ENCODE measurements at regions not wholly inside any gene's neighbourhood (a gene's known extent, or its start where the extent isn't known, plus 50 kb on each side); places are given as distances from the start of the nearest gene placed in this dataset.

- H3K4me1 ChIP-seq (ENCODE audit: control insufficient read depth, insufficient read depth, low read length) = no peaks in the 10 kb centered on the region
- H3K9me3 ChIP-seq (replicated peaks; ENCODE audit: low read length) = no peaks in the 10 kb centered on the region
- H3K4me3 ChIP-seq (ENCODE audit: low read length) = no peak overlapping the region
- H3K9ac ChIP-seq (ENCODE audit: low read depth, low read length) = no peak overlapping the region
- no peak overlapping the region for H3K4me2 ChIP-seq (ENCODE audit: low read length)
- no peaks in the 10 kb centered on the region for H3K36me3 ChIP-seq (ENCODE audit: insufficient read depth, low read length)
- peaks cover 10% of the 10 kb centered on the region for H3K27me3 ChIP-seq (ENCODE audit: control insufficient read depth, insufficient read depth, low read length)
Observed at GRCh38 chr9:18040327-18040726, 433.6 kb upstream of the ADAMTSL1 start.

GRCh38 chr9:18043978-18044377 lies 430.0 kb upstream of the ADAMTSL1 start:
- no peaks in the 10 kb centered on the region for H3K36me3 ChIP-seq (ENCODE audit: insufficient read depth, low read length)
- peaks cover 13% of the 10 kb centered on the region for H3K27me3 ChIP-seq (ENCODE audit: control insufficient read depth, insufficient read depth, low read length)
- H3K9ac ChIP-seq (ENCODE audit: low read depth, low read length) = no peak overlapping the region
- H3K4me1 ChIP-seq (ENCODE audit: control insufficient read depth, insufficient read depth, low read length) = no peaks in the 10 kb centered on the region
- H3K9me3 ChIP-seq (replicated peaks; ENCODE audit: low read length) = no peaks in the 10 kb centered on the region
- H3K4me2 ChIP-seq (ENCODE audit: low read length) = no peak overlapping the region
- no peak overlapping the region for H3K4me3 ChIP-seq (ENCODE audit: low read length)

- H3K36me3 ChIP-seq (ENCODE audit: insufficient read depth, low read length) = no peaks in the 10 kb centered on the region
- no peaks in the 10 kb centered on the region for H3K9me3 ChIP-seq (replicated peaks; ENCODE audit: low read length)
- no peak overlapping the region for H3K9ac ChIP-seq (ENCODE audit: low read depth, low read length)
- H3K4me3 ChIP-seq (ENCODE audit: low read length) = no peak overlapping the region
- no peak overlapping the region for H3K4me2 ChIP-seq (ENCODE audit: low read length)
- no peaks in the 10 kb centered on the region for H3K4me1 ChIP-seq (ENCODE audit: control insufficient read depth, insufficient read depth, low read length)
- peaks cover 10% of the 10 kb centered on the region for H3K27me3 ChIP-seq (ENCODE audit: control insufficient read depth, insufficient read depth, low read length)
Observed at GRCh38 chr9:18045326-18045725, 428.6 kb upstream of the ADAMTSL1 start.

- Histone ChIP-seq H3K4me1 (ENCODE audit: control insufficient read depth, insufficient read depth, low read length) (no peaks in the 10 kb centered on the region), H3K27me3 (ENCODE audit: control insufficient read depth, insufficient read depth, low read length) (peaks cover 7% of the 10 kb centered on the region), H3K9me3 (replicated peaks; ENCODE audit: low read length) (no peaks in the 10 kb centered on the region), H3K4me2 (ENCODE audit: low read length) (no peak overlapping the region), H3K36me3 (ENCODE audit: insufficient read depth, low read length) (no peaks in the 10 kb centered on the region), H3K9ac (ENCODE audit: low read depth, low read length) (no peak overlapping the region), H3K4me3 (ENCODE audit: low read length) (no peak overlapping the region)
Observed at GRCh38 chr9:18046068-18046467, 427.9 kb upstream of the ADAMTSL1 start.

- H3K9ac ChIP-seq (ENCODE audit: low read depth, low read length) = no peak overlapping the region
- H3K27me3 ChIP-seq (ENCODE audit: control insufficient read depth, insufficient read depth, low read length) = no peaks in the 10 kb centered on the region
- no peaks in the 10 kb centered on the region for H3K9me3 ChIP-seq (replicated peaks; ENCODE audit: low read length)
- no peak overlapping the region for H3K4me2 ChIP-seq (ENCODE audit: low read length)
- H3K4me1 ChIP-seq (ENCODE audit: control insufficient read depth, insufficient read depth, low read length) = no peaks in the 10 kb centered on the region
- no peaks in the 10 kb centered on the region for H3K36me3 ChIP-seq (ENCODE audit: insufficient read depth, low read length)
- no peak overlapping the region for H3K4me3 ChIP-seq (ENCODE audit: low read length)
Observed at GRCh38 chr9:18051638-18052037, 422.3 kb upstream of the ADAMTSL1 start.

GRCh38 chr9:18052060-18052459 lies 421.9 kb upstream of the ADAMTSL1 start:
- no peak overlapping the region for H3K9ac ChIP-seq (ENCODE audit: low read depth, low read length)
- no peaks in the 10 kb centered on the region for H3K4me1 ChIP-seq (ENCODE audit: control insufficient read depth, insufficient read depth, low read length)
- H3K36me3 ChIP-seq (ENCODE audit: insufficient read depth, low read length) = no peaks in the 10 kb centered on the region
- H3K4me3 ChIP-seq (ENCODE audit: low read length) = no peak overlapping the region
- no peak overlapping the region for H3K4me2 ChIP-seq (ENCODE audit: low read length)
- H3K9me3 ChIP-seq (replicated peaks; ENCODE audit: low read length) = no peaks in the 10 kb centered on the region
- H3K27me3 ChIP-seq (ENCODE audit: control insufficient read depth, insufficient read depth, low read length) = no peaks in the 10 kb centered on the region

- Histone ChIP-seq H3K4me2 (ENCODE audit: low read length) (no peak overlapping the region), H3K36me3 (ENCODE audit: insufficient read depth, low read length) (no peaks in the 10 kb centered on the region), H3K9ac (ENCODE audit: low read depth, low read length) (no peak overlapping the region), H3K9me3 (replicated peaks; ENCODE audit: low read length) (no peaks in the 10 kb centered on the region), H3K4me1 (ENCODE audit: control insufficient read depth, insufficient read depth, low read length) (no peaks in the 10 kb centered on the region), H3K27me3 (ENCODE audit: control insufficient read depth, insufficient read depth, low read length) (no peaks in the 10 kb centered on the region), H3K4me3 (ENCODE audit: low read length) (no peak overlapping the region)
Observed at GRCh38 chr9:18056269-18056992, 417.5 kb upstream of the ADAMTSL1 start.

- Histone ChIP-seq H3K9ac (ENCODE audit: low read depth, low read length) (no peak overlapping the region), H3K4me3 (ENCODE audit: low read length) (no peak overlapping the region), H3K4me1 (ENCODE audit: control insufficient read depth, insufficient read depth, low read length) (peaks cover 5% of the 10 kb centered on the region), H3K9me3 (replicated peaks; ENCODE audit: low read length) (no peaks in the 10 kb centered on the region), H3K4me2 (ENCODE audit: low read length) (no peak overlapping the region), H3K36me3 (ENCODE audit: insufficient read depth, low read length) (no peaks in the 10 kb centered on the region), H3K27me3 (ENCODE audit: control insufficient read depth, insufficient read depth, low read length) (no peaks in the 10 kb centered on the region)
Observed at GRCh38 chr9:18056993-18057369, 417.0 kb upstream of the ADAMTSL1 start.

- no peaks in the 10 kb centered on the region for H3K27me3 ChIP-seq (ENCODE audit: control insufficient read depth, insufficient read depth, low read length)
- no peaks in the 10 kb centered on the region for H3K36me3 ChIP-seq (ENCODE audit: insufficient read depth, low read length)
- no peak overlapping the region for H3K4me3 ChIP-seq (ENCODE audit: low read length)
- H3K4me1 ChIP-seq (ENCODE audit: control insufficient read depth, insufficient read depth, low read length) = peaks cover 12% of the 10 kb centered on the region
- no peak overlapping the region for H3K4me2 ChIP-seq (ENCODE audit: low read length)
- H3K9me3 ChIP-seq (replicated peaks; ENCODE audit: low read length) = no peaks in the 10 kb centered on the region
- H3K9ac ChIP-seq (ENCODE audit: low read depth, low read length) = no peak overlapping the region
Observed at GRCh38 chr9:18058564-18059442, 415.1 kb upstream of the ADAMTSL1 start.

- no peak overlapping the region for H3K9ac ChIP-seq (ENCODE audit: low read depth, low read length)
- H3K4me3 ChIP-seq (ENCODE audit: low read length) = no peak overlapping the region
- H3K9me3 ChIP-seq (replicated peaks; ENCODE audit: low read length) = no peaks in the 10 kb centered on the region
- H3K36me3 ChIP-seq (ENCODE audit: insufficient read depth, low read length) = no peaks in the 10 kb centered on the region
- no peaks in the 10 kb centered on the region for H3K27me3 ChIP-seq (ENCODE audit: control insufficient read depth, insufficient read depth, low read length)
- H3K4me2 ChIP-seq (ENCODE audit: low read length) = no peak overlapping the region
- H3K4me1 ChIP-seq (ENCODE audit: control insufficient read depth, insufficient read depth, low read length) = peaks cover 15% of the 10 kb centered on the region
Observed at GRCh38 chr9:18059447-18059846, 414.5 kb upstream of the ADAMTSL1 start.

- Histone ChIP-seq H3K4me2 (ENCODE audit: low read length) (no peak overlapping the region), H3K36me3 (ENCODE audit: insufficient read depth, low read length) (no peaks in the 10 kb centered on the region), H3K9me3 (replicated peaks; ENCODE audit: low read length) (no peaks in the 10 kb centered on the region), H3K4me1 (ENCODE audit: control insufficient read depth, insufficient read depth, low read length) (peaks cover 15% of the 10 kb centered on the region), H3K4me3 (ENCODE audit: low read length) (no peak overlapping the region), H3K27me3 (ENCODE audit: control insufficient read depth, insufficient read depth, low read length) (no peaks in the 10 kb centered on the region), H3K9ac (ENCODE audit: low read depth, low read length) (no peak overlapping the region)
Observed at GRCh38 chr9:18060269-18060934, 413.6 kb upstream of the ADAMTSL1 start.

Measured in skeletal muscle satellite cell (primary cell).